Dedifferentiated amniotic fluid mesenchymal stem cell (primary cell): ENCODE measurements at regions not wholly inside any gene's neighbourhood (a gene's known extent, or its start where the extent isn't known, plus 50 kb on each side); places are given as distances from the start of the nearest gene placed in this dataset.
"Not testable (repeated sequence)": the region's sequence is repeated elsewhere in the genome, so short reads cannot be mapped to it uniquely, and the experiment has no call there.

Source experiments
- DNase-seq: peaks from one replicate; pipeline ENCODE4 v3.0.0-alpha.2; 2016; ENCODE audit errors: extremely low spot score

DNA sequence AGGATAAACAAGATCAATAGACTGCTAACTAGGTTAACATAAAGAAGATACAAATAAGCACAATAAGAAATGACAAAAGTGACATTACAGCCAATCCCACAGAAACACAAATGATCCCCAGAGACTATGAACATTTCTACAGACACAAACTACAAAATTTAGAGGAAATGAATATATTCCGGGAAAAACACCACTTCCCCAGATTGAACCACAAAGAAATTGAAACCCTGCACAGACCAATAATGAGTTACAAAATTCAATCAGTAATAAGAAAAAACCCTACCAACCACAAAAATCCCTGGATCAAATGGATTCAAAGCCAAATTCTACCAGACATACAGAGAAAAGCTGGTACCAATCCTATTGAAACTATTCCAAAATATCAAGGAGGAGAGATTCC lies 232.4 kb upstream of the RBMS1 start:
- DNase-seq: no peak

DNA sequence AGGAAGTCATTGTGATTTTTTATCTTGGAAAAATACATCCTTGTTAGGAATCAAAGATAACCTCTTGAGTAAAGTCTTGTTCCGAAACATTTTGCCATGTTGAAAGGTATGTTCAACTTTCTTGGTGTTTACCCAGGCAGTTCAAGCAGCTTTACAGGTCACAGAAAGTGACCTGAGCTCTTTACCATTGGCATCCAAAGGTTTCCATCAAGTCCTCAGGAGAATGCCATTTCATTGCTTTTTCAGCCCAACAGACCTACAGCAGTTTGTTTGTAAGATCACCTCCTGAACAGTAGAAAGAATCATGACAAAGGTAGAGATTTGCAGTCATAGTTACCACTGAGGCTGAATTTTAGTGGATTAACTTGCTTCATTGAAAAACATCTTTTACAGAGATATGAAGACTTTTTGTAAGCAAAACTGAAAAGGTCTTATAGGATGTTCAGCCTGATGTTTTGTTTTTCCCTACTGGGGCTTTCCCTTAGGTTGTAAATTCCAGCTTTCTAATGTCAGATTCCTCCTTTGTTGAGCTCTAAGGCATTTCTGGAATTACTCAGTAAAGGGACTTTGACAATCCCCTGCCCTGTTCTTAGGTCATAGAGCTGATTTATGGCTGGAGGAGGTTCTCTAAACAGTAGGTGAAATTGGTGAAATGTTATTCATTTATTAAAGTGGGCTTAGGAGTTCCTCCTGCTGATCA lies 236.8 kb upstream of the RBMS1 start:
- DNase-seq: no peak

DNA sequence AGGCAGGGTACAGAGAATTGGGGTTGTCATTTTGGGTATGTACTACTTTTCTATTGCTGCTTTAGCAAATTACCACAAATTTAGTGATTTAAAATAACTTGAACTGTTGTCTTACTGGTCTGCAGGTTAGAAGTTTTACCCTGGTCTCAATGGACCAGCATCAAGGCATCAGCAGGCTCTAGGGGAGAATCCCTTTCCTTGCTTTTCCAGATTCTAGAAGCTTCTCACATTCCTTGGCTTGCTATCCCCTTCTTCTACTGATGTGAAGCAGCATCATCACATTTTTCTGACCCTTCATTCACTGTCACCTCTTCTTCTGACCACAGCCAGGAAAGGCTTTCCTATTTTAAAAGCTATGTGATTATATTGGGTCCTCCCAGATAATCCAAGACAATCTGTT lies 237.8 kb upstream of the RBMS1 start:
- no peak for DNase-seq

- DNase-seq: no peak
Measured at GRCh38 chr2:160731856-160732255, 238.2 kb upstream of the RBMS1 start.

- no peak for DNase-seq
Measured at GRCh38 chr2:160735696-160736095, 242.1 kb upstream of the RBMS1 start.

GRCh38 chr2:160736148-160737028 lies 242.8 kb upstream of the RBMS1 start:
- DNase-seq: peak; percentile 68

DNA sequence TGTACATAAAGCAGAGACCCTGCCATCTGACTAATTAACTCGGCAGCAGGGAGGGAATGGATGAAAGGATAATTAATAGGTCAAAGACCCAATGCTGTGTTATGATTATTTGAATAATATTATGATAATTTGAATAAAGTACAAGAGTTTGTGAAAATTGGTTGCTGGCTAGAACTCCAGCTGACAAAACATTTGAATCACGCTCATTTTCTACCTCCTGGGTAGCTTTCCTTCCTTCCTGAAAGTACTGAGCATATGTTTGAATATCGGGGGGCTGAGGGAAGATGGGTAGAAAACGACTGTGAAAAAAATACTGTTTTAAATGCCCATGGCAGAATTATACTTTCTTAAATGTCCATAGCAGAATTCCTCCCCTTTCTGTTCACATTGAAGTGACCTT lies 243.6 kb upstream of the RBMS1 start:
- DNase-seq: no peak

GRCh38 chr2:160741271-160741670 lies 247.7 kb upstream of the RBMS1 start:
- no peak for DNase-seq

DNA sequence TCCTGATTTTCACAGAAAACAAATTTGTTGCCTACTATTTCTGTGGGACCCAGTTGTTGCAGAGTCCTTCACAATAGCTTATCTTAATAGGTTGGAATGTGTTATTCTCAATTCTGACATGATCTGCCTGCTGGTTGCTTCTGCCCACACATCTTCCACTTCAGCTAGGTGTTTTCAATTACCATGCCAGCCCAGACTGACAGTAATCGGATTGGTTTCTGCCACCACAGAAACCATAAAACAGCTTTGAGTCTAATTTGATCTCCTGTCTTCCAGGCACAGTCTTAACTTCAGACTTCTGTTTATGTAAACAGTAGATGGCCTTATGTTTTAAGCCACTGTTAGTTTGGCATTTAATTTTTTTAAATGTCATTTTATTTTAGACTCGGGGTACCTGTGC lies 248.2 kb upstream of the RBMS1 start:
- DNase-seq: no peak

GRCh38 chr2:160742667-160743066 lies 249.1 kb upstream of the RBMS1 start:
- DNase-seq: no peak

DNA sequence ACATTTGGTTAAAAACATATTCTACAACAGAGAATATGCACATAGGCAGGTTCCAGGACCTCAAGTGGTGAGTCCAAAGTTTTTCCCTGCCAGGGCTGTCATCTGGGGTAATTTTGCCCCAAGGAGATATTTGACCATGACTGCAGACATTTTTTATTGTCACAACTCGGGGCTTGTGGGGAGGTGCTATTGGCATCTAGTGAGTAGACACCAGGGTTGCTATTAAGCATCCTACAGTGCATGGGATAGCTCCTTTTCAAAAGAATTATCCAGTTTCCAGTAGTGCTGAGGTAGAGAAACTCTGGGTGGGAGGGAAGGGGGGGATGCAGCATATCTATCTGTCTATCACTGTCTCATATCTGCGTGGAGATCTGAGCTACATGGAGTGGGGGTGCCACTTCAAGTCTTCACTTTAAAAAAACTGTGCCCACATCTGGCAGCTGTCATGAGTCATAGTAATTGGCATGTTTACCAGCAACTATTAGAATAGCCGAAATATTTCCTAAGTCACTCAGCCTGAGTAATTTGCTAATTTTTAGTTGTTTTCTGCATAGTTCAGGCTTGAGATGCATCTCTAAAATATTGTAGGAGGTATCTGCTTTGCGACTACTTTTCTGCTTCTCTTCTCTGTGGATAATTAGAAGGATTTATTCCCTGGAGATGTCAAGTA lies 254.0 kb upstream of the RBMS1 start:
- DNase-seq: peak; percentile 72

DNA sequence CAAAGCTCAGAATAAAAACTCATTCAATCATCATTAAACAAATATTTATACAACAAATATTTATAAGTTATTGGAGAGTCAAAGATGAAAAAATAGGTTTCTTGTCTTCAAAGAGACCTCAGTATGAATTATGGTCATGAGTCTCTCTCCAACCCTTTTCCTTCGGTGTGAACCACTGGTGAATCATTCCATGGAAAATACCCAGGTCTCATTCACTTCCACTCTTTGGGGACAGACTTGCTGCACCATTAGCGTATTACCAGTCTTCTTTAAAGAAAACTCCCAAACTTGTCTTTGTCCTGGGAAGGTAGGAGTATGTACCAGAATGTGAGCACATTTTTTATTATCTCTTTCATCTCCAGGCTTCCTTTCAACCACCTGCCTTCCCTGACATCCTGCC lies 257.4 kb upstream of the RBMS1 start:
- no peak for DNase-seq

DNA sequence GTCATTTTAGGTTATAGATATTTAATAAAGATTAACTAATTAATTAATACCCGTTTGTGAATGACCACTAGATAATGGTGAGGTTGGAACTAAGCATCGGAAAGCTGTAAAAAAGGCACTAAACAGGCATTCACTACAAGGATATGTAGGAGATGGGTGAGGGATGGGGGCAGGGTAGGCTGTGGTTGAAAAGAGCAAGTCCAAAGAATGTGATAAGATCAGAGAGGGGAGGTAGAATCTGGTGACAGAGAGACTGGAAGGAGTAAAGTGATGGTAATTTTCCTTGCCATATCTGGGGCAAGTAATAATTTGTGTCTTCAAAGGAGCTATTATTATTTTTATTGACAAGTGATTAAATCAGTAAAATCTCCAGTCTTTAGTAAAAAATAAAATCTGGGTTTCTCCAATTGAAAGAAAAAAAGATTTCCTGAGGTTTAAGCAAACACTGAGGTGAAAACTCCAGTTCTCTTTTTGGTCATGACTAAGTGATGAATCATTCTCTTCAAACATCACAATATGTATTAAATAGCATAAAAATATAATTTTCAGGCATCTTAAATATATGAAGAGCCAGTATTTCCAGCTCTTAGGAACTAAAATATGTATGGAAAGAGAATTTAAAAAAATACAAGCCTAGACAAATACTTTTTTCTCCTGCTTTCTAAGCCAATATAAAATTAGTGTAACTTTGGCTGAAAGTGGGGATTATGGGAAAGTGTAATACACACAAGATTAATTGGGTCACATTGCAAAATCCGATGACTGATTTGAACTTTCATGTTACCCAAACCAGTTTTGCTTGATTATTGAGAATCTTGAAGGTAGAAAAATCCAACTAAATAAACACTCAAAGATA lies 259.1 kb upstream of the RBMS1 start:
- no peak for DNase-seq

- no peak for DNase-seq
Measured at GRCh38 chr2:160753331-160753654, 259.7 kb upstream of the RBMS1 start.

DNA sequence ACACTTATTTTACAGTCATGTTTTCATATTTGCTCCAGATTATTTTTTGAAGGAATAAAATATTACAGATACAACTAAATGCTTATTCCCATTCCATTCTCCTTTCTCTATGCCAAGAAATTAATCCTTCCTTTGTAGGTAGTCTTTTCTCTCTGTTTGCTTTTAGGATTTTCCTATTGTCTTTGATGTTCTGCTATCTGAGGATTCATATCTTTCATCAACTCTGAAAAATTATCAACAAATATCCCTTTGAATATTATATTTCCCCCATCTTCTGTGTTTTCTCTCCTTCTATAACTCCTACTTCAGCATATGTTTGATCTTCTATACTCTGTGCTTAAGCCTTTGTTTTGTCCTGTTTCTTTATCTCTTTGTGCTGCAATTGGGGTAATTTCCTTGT lies 260.4 kb upstream of the RBMS1 start:
- DNase-seq: no peak

DNA sequence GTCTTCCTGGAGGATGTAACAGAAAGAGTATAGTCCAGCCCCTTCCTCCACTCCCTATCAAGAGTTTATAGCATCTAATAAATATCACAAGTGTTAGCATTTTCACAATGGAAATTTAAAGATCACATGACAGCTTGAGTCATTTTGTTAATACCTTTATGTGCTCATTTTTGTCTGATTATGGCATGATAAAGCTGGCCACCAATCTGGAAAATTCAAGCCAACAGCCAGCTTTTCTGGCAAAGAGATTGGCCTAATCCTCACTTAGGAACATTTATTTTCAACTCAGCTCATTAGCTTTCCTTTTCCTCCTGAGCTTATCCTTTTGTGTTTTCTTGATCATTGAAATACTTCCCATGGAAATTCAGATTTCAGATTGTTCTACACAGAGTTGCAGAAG lies 262.9 kb upstream of the RBMS1 start:
- DNase-seq: no peak

- not testable (repeated sequence) for DNase-seq
Measured at GRCh38 chr2:160762493-160763128, 269.0 kb upstream of the RBMS1 start.

- DNase-seq: no peak
Measured at GRCh38 chr2:160783474-160783873, 289.9 kb upstream of the RBMS1 start.

- no peak for DNase-seq
Measured at GRCh38 chr2:160784034-160784433, 290.4 kb upstream of the RBMS1 start.

DNA sequence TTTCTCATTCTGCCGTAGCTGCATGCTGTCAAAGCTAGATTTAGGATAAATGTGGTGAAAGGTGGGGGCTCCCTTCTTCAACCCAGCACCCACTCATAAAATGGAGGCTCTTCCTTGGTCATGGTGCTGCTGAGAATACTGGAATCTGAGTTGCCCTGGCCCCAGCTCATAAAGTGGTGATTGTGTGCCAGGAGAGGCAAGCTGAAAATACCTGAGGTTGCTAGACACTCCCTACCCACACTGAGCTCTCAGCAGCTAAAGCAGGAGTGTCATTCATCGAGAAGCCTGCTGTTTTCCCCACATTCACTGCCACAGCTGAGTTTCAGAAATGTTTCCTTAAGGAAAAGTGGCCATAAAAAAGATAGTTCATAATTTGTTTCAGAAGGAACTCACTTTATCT lies 297.1 kb upstream of the RBMS1 start:
- no peak for DNase-seq

GRCh38 chr2:160791884-160792283 lies 298.3 kb upstream of the RBMS1 start:
- no peak for DNase-seq
